ENCODE measurements at regions not wholly inside any gene's neighbourhood (a gene's known extent, or its start where the extent isn't known, plus 50 kb on each side); places are given as distances from the start of the nearest gene placed in this dataset.

- Mint-ChIP-seq H3K27me3 (ENCODE audit: insufficient read depth, unreplicated experiment) (peaks cover 4% of the 10 kb centered on the region), H3K4me3 (ENCODE audit: unreplicated experiment) (no peak overlapping the region), H3K36me3 (ENCODE audit: insufficient read depth, unreplicated experiment) (no peaks in the 10 kb centered on the region), H3K9me3 (ENCODE audit: unreplicated experiment) (no peaks in the 10 kb centered on the region), H3K4me1 (ENCODE audit: low read depth, unreplicated experiment) (no peaks in the 10 kb centered on the region), H3K27ac (ENCODE audit: unreplicated experiment) (no peak overlapping the region)
- ChIA-PET CTCF (no interaction called here), POLR2A (no interaction called here)
- H3K4me3 ChIP-seq (ENCODE audit: low read depth, low read length) = no peak overlapping the region
- no peaks in the 10 kb centered on the region for H3K36me3 ChIP-seq (ENCODE audit: control insufficient read depth, insufficient read depth, low read length)
- H3K9me3 ChIP-seq = no peaks in the 10 kb centered on the region
- no peak for DNase-seq
- no peaks in the 10 kb centered on the region for H3K27me3 ChIP-seq (replicated peaks; ENCODE audit: control insufficient read depth, insufficient read depth, low read length)
- no peak for TF ChIP-seq CTCF (IDR thresholded peaks at IDR 0.05; ENCODE audit: insufficient read depth in 1 of 2, low read depth in 1 of 2, low read length in 1 of 2, severe bottlenecking in 1 of 2, unreplicated experiment in 1 of 2)
- no peaks in the 10 kb centered on the region for H3K4me1 ChIP-seq
- intact Hi-C loops (cut with micrococcal nuclease; ENCODE audit: unreplicated experiment) = no loop called here
- no TSS peak for BruUV-seq (replicated peaks)
Observed at GRCh38 chr1:30657131-30658013, 66.0 kb downstream of the MATN1 start.

GRCh38 chr1:30656171-30656940 is 67.0 kb downstream of the MATN1 start:
- intact Hi-C loops (cut with micrococcal nuclease; ENCODE audit: unreplicated experiment) = no loop called here
- no peaks in the 10 kb centered on the region for H3K27me3 ChIP-seq (replicated peaks; ENCODE audit: control insufficient read depth, insufficient read depth, low read length)
- H3K9me3 ChIP-seq = no peaks in the 10 kb centered on the region
- no peaks in the 10 kb centered on the region for H3K4me1 Mint-ChIP-seq (ENCODE audit: low read depth, unreplicated experiment)
- H3K27ac Mint-ChIP-seq (ENCODE audit: unreplicated experiment) = no peak overlapping the region
- ChIA-PET CTCF (no interaction called here), POLR2A (no interaction called here)
- peaks cover 6% of the 10 kb centered on the region for H3K27me3 Mint-ChIP-seq (ENCODE audit: insufficient read depth, unreplicated experiment)
- H3K9me3 Mint-ChIP-seq (ENCODE audit: unreplicated experiment) = no peaks in the 10 kb centered on the region
- no peak overlapping the region for H3K4me3 Mint-ChIP-seq (ENCODE audit: unreplicated experiment)
- no peaks in the 10 kb centered on the region for H3K36me3 Mint-ChIP-seq (ENCODE audit: insufficient read depth, unreplicated experiment)
- H3K4me3 ChIP-seq (ENCODE audit: low read depth, low read length) = no peak overlapping the region
- BruUV-seq (replicated peaks) = no TSS peak
- H3K4me1 ChIP-seq = no peaks in the 10 kb centered on the region
- no peak for TF ChIP-seq CTCF (IDR thresholded peaks at IDR 0.05; ENCODE audit: insufficient read depth in 1 of 2, low read depth in 1 of 2, low read length in 1 of 2, severe bottlenecking in 1 of 2, unreplicated experiment in 1 of 2)
- no peaks in the 10 kb centered on the region for H3K36me3 ChIP-seq (ENCODE audit: control insufficient read depth, insufficient read depth, low read length)
- no peak for DNase-seq

GRCh38 chr1:30655672-30656071 is 67.7 kb downstream of the MATN1 start:
- Mint-ChIP-seq H3K27me3 (ENCODE audit: insufficient read depth, unreplicated experiment) (peaks cover 8% of the 10 kb centered on the region), H3K36me3 (ENCODE audit: insufficient read depth, unreplicated experiment) (no peaks in the 10 kb centered on the region), H3K27ac (ENCODE audit: unreplicated experiment) (no peak overlapping the region), H3K4me1 (ENCODE audit: low read depth, unreplicated experiment) (no peaks in the 10 kb centered on the region), H3K4me3 (ENCODE audit: unreplicated experiment) (no peak overlapping the region), H3K9me3 (ENCODE audit: unreplicated experiment) (no peaks in the 10 kb centered on the region)
- no peak overlapping the region for H3K4me3 ChIP-seq (ENCODE audit: low read depth, low read length)
- BruUV-seq (replicated peaks) = no TSS peak
- H3K27me3 ChIP-seq (replicated peaks; ENCODE audit: control insufficient read depth, insufficient read depth, low read length) = no peaks in the 10 kb centered on the region
- no peaks in the 10 kb centered on the region for H3K4me1 ChIP-seq
- H3K9me3 ChIP-seq = no peaks in the 10 kb centered on the region
- ChIA-PET CTCF (no interaction called here), POLR2A (no interaction called here)
- H3K36me3 ChIP-seq (ENCODE audit: control insufficient read depth, insufficient read depth, low read length) = no peaks in the 10 kb centered on the region
- intact Hi-C loops (cut with micrococcal nuclease; ENCODE audit: unreplicated experiment) = no loop called here
- no peak for TF ChIP-seq CTCF (IDR thresholded peaks at IDR 0.05; ENCODE audit: insufficient read depth in 1 of 2, low read depth in 1 of 2, low read length in 1 of 2, severe bottlenecking in 1 of 2, unreplicated experiment in 1 of 2)
- DNase-seq = no peak
